GM19467 (cell line): ENCODE measurements at regions not wholly inside any gene's neighbourhood (a gene's known extent, or its start where the extent isn't known, plus 50 kb on each side); places are given as distances from the start of the nearest gene placed in this dataset.

Source experiments
- ATAC-seq: cut with Tn5 transposase; IDR thresholded peaks from one replicate; pipeline ENCODE4 v1.9.1; 2021; ENCODE audit warnings: mild to moderate bottlenecking, moderate library complexity; ENCODE audit not compliant: unreplicated experiment

DNA sequence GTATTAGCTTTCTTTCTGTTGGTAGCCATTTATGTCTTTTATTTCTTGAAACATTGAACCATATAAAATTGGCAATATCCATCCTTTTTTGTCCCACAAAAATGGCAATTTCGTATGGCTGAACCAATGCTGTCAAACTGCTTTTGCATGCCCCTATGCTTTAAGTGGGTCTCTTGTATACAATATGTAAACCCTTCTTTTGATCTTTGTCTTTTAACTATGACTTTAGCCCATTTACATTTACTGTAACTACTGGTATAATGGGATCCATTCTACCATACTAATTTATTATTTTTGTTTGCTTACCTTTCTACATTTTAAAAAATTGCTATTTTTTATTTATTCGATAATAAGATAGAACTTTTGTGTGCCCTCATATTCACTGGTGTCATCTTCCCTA, 93.4 kb downstream of the TENT4A start:
- no peak for ATAC-seq

DNA sequence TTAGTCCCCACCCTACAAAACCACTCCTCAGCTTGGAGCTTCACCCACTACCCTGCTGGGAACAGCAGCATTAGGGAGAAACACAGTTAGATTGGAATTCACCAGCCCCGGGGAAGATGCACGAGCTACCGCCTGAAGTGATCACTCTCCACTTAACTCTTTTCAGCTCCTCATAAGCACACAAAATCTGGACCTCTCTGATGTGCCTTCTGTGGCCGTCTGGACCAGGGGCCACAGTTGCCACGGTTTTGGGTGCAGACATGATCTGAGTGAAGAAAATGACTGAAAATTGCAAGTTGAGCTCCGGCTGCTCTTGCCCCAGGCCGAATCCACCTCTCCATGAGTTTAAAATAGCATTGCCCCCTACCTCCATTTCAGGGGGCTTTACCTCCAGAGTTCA, 95.2 kb downstream of the TENT4A start:
- no peak for ATAC-seq

GRCh38 chr5:6810641-6811405, 97.6 kb downstream of the TENT4A start:
- ATAC-seq = no peak

- ATAC-seq = no peak
These were observed 98.9 kb downstream of the TENT4A start for GRCh38 chr5:6812091-6812490.

DNA sequence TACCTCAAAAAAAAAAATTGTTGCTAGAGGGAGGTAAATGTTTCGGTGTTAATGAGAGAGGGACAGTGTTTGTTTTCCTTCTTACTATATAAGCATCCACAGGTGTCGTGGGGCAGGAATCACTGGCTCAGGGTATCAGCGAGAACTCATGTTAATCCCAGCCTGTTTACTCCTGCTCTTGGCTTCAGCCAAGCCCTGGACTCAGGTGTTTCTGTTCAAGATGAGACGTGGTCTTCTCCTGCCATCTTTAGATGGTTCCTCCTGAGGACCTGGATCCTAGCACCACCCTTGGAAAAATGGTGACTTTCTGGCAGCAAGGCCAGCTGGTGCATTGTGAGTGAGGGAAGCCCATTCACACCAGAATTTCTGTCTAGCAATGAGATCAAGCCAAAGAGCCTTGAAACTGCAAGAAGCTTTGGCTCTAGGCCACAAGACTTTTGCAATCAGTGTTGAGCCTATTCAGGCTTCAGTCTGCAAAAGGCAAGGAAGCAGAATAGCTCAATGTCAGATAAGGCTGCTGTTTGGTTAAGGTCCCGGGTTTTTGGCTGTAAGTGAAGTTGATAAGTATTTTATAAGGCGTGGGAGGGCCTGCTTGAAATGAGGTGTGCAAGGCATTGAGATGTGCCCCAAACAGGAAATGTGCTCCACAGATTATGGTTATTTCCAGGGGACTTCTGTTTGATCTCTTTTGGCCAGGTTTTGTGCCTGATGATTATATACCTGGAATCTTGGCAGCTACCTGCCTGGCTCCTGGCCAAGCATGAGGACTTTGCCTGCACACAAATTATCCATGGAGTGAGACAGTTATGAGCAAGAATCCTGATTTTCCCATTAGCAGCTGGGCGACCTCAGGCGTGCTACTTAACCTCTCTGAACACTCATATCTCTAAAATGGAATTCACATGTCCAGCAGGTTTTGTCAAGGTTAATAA, 99.8 kb downstream of the TENT4A start:
- ATAC-seq = no peak

GRCh38 chr5:6814816-6815215, 101.6 kb downstream of the TENT4A start:
- ATAC-seq = no peak

GRCh38 chr5:6818594-6819511, 105.6 kb downstream of the TENT4A start:
- no peak for ATAC-seq

GRCh38 chr5:6819521-6819920, 106.3 kb downstream of the TENT4A start:
- ATAC-seq = no peak

GRCh38 chr5:6820851-6821479, 107.7 kb downstream of the TENT4A start:
- peak; percentile 57 for ATAC-seq

DNA sequence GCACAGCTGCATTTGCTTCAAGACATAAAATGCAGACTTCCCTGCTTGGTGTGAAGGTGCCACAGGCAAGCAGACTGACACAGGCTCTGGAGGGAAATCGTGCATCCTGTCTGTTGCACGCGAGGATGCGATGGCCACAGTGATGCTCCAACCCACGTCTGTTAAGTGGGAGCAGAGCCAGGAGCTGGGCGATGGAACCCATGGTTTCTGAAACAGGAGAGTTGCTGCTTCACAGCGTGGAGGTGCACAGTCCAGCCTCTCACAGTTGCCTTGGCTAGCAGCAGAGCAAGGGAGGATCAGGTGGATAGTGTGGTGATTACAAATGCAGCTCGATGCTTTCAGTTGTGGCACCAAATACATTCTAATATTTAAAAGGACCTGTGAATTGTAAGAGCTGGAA, 108.8 kb downstream of the TENT4A start:
- no peak for ATAC-seq

DNA sequence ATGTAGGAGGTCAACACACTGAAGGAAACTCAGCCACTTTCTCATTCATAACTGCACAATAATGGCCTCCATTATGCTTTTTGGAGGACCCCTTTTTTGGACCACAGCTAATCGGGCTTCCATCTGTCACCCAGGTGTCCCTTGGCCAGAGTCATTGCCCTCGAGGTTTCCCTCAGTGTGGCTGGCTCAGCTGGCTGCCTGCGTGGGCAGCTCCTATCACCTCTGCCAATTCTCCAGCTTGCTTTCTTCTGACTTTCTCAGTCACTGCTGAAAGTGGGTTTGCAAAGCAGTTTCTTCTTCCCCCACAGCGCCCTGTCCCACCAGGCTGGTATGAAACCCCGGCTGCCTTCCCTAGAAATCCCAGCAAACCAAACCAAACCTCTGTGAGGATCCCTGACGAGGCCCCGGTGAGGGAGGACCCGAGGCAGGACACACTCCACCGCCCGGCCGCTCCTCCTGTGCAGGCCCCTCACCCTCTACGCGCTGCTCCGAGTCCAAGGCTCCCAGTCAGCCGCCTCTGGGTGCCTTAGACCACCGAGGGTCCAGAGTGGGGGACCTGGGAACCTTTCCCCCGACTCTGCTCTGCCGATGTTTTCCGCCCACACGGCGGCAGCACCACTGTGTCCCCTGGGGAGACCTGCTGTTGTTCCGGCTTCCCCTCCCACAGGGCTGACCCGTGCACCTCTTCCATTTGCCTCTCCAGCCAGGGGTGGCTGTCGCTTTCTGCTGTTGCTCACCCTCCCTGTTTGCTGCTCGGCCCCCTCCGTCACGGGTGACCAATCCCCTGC, 109.5 kb downstream of the TENT4A start:
- no peak for ATAC-seq

DNA sequence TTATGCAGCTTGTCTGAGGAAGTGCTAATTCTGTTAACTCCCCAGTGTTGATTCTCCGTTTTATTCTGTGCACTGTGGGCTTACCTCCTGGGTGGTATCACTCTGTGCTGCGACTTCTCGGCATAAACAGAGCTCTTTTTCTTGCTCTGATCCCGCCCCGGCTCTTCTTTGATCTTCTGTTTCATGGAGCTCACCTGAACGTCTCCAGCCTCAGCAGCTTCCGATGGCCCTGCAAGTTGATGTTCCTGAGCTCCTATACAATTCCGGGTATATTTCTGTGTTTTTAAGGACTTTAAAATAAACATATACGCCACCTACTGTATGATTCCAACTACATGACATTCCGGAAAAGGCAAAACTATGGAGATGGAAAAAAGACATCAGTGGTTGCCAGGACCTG, 110.8 kb downstream of the TENT4A start:
- ATAC-seq = no peak

- no peak for ATAC-seq
These were observed 112.5 kb downstream of the TENT4A start for GRCh38 chr5:6825678-6826244.

- ATAC-seq = no peak
These were observed 113.5 kb downstream of the TENT4A start for GRCh38 chr5:6826756-6827155.

- ATAC-seq = peak; percentile 77
These were observed 114.4 kb downstream of the TENT4A start for GRCh38 chr5:6827526-6828219.

GRCh38 chr5:6829150-6829784, 116.0 kb downstream of the TENT4A start:
- ATAC-seq = peak; percentile 67

- no peak for ATAC-seq
These were observed 117.5 kb downstream of the TENT4A start for GRCh38 chr5:6830643-6831239.
